Right renal pelvis (tissue), 4 donors: ENCODE measurements at regions not wholly inside any gene's neighbourhood (a gene's known extent, or its start where the extent isn't known, plus 50 kb on each side); places are given as distances from the start of the nearest gene placed in this dataset.
A peak's percentile ranks its signal among the peaks of the same experiment; 100 is the strongest.

ENCODE experiments used
- DNase-seq, 4 donors: peaks; one replicate each; pipeline ENCODE4 v3.0.0-alpha.2; 2013; ENCODE audit warnings: low read depth in 4 of 4, low spot score in 3 of 4, missing footprints in 1 of 4

GRCh38 chr22:19620742-19621371, 93.4 kb upstream of the SEPTIN5 start:
- DNase-seq: peak in 2 of 4 donors; percentile 39 to 57

DNA sequence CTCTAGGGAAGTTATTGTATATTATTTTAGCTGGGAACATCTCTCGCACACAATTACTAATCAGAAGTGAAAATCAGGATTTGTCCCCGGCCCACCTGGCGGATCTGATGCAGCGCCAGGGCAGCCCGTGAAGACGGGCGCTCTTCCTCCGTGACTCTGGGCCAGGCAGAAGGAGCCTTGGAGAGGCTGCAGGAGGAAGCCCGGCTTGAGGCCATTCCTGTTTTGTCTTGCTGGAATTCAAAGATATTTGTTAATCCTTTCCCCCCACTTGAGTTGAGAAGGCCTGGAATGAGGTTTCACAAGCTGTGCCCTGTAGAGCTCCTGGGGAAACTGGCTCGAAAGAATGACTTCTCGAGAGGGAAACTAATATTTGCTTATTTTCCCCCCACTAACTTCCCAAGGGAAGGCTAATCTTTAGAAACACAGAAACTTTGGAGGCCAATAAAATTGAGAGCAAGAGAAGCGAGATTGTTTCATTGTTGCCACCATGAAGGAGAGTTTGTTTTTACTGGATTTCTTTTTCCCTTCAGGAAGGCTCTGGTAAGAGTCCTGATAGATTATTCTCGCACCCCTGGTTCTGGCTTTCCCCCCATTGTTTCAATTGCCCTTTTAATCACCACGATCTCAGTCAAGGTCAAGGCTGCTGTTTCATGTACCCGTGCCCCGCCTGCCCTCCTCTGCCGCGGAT, 92.8 kb upstream of the SEPTIN5 start:
- DNase-seq: no peak

DNA sequence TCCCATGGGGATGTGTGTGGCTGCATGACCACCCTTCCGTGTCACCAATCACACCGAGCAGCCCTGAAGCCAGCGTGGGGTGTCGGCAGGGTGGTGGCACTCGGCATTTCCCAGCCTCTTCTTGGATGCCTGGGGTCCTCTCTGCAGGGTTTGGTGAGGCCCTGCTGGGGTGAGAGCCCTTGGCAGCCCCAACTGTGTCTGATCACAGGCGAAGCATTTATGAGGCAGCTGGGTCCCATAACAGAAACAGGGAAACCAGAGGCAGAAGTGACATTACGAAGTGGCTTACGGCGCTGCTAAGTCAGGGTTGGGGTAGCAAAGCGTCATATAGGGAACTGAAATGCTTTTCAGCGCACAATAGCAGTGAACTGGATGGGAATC, 92.3 kb upstream of the SEPTIN5 start:
- DNase-seq: no peak

GRCh38 chr22:19625331-19626041, 88.8 kb upstream of the SEPTIN5 start:
- no peak for DNase-seq

- DNase-seq: no peak
These were observed 88.2 kb upstream of the SEPTIN5 start for GRCh38 chr22:19626042-19626587.

DNA sequence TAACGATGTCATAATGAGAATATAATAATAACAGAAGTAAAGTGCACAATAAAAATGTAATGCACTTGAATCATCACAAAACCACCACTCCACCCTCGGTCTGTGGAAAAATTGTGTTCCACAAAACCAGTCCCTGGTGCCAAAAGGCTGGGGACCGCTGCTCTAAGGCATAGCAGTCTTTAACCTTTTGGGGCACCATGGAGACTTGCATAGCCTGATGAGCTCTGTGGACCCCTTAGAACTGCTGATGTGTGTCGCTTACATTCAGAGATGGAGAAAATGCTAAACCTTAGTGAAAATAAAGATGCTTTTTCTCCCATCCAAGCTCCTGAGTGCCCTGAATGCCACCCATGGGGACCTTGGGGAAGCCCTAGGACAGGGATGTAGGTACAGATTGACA, 87.6 kb upstream of the SEPTIN5 start:
- no peak for DNase-seq

GRCh38 chr22:19628038-19628776, 86.1 kb upstream of the SEPTIN5 start:
- DNase-seq: no peak

- no peak for DNase-seq
These were observed 85.0 kb upstream of the SEPTIN5 start for GRCh38 chr22:19629331-19629719.

GRCh38 chr22:19629720-19630419, 84.4 kb upstream of the SEPTIN5 start:
- peak; percentile 70 to 74 (median 74) for DNase-seq

DNA sequence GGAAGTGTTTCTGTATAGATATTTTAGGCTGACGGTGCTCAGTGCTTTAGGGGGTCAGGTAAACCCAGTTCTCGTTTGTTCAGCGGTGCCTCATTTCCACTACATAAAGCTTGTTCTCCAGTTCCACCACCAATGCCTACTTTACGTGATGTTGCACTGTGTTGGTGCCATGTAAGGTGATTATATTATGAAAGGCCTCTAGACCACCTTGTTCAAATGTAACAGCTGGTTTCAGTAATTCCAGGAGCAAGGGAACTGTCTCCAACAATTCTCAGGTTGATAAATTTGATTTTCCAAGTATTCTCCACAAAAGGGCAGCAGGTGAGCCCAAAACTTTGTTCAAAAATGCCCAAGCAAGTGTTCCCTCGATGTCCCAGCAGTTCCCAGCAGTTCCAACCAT, 83.7 kb upstream of the SEPTIN5 start:
- DNase-seq: no peak

GRCh38 chr22:19631899-19632667, 82.2 kb upstream of the SEPTIN5 start:
- DNase-seq: no peak

DNA sequence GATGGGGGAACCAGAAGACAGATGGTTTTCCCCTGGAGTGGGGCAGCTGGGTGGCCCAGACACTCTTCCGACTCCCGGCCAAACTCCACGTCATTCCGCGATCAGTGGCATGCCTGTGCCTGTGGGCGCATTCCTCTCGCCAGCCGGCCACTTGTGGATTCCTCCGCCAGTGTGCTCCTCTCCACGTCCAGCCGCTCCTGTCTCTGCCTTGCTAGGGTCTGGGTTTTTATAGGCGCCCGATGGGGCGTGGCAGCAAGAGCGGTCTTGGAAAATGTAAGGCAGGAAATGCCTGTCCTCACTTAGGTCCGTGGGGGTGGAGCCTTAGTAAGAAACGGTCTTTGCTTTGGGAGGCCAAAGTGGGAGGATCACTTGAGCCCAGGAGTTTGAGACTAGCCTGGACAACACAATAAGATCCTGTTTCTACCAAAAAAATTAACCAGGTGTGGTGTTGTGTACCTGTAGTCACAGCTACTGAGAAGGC, 81.6 kb upstream of the SEPTIN5 start:
- no peak for DNase-seq

DNA sequence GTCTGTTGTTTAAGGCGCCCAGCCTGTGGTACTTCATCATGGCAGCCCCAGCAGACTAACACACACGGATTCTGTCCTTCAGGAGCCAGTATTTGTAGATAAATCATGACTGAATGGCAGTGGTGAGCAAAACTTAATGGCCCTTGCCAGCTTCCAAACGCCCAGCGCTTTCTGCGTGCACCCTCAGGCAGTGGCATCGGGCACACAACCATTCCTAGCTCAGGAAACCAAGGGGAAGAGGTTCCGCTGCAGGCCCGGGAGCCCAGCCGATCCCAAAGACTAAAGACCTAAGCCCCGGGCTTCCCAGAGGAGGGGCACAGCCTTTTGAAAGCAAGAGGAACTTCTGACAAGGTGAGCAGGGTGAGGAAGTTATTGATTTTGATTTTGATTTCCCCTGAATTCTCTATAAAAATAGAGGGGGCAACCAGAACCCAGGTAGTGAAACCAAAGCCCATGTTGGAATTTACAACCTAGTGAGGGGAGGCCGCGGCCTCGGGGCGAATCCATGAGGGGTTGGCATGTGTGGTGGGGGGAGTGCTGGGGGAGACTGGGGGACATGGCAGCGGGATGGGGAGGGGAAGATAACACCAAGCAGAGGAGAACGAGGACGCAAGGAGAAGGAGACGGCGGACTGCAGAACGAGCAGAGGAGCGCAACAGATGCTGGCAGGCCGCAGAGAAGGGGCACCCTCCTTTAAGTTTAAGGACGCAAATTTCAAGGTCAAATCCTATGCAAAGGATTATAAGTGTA, 79.9 kb upstream of the SEPTIN5 start:
- DNase-seq: no peak

GRCh38 chr22:19635644-19636043, 78.7 kb upstream of the SEPTIN5 start:
- no peak for DNase-seq

GRCh38 chr22:19636696-19637407, 77.5 kb upstream of the SEPTIN5 start:
- DNase-seq: no peak

- no peak for DNase-seq
These were observed 76.7 kb upstream of the SEPTIN5 start for GRCh38 chr22:19637408-19638281.
